ENCODE measurements at regions not wholly inside any gene's neighbourhood (a gene's known extent, or its start where the extent isn't known, plus 50 kb on each side); places are given as distances from the start of the nearest gene placed in this dataset.

DNA sequence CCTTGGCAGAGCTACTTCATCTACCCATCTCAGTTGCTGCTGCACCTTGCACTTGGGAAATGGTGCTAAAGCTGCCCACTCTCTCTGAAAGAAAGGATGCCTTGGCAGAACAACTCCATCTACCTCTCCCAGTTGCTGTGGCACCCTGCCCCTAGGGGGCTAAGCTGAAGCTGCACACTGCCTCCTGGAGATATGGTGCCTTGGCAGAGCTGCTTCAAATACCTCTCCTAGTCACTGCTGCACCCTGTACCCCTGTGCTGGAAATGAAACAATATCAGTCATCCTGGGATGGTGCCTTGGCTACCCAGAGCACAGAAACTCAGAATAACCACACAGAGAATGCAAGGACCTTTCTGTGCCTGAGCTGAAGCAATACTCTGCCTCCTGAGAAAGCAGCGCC lies 615.8 kb downstream of the DIAPH3 start:
- no peaks in the 10 kb centered on the region for H3K27me3 ChIP-seq
- H3K4me3 ChIP-seq = no peak overlapping the region
- no peaks in the 10 kb centered on the region for H3K36me3 ChIP-seq
- no peak for DNase-seq (ENCODE audit: low spot score in 2 of 2)
- peaks cover 0 to 35% (median 0%) of the 10 kb centered on the region in 4 donors for H3K9me3 ChIP-seq
- WGBS, 2 donors = 86 to 100% methylated on average over 1 of the region's 1 CpG
- no peaks in the 10 kb centered on the region for H3K4me1 ChIP-seq
- H3K27ac ChIP-seq = no peak overlapping the region
- TF ChIP-seq EP300 (IDR thresholded peaks at IDR 0.05) (no peak), POLR2A (IDR thresholded peaks at IDR 0.05) (no peak)
- TF ChIP-seq, protein P1, sequence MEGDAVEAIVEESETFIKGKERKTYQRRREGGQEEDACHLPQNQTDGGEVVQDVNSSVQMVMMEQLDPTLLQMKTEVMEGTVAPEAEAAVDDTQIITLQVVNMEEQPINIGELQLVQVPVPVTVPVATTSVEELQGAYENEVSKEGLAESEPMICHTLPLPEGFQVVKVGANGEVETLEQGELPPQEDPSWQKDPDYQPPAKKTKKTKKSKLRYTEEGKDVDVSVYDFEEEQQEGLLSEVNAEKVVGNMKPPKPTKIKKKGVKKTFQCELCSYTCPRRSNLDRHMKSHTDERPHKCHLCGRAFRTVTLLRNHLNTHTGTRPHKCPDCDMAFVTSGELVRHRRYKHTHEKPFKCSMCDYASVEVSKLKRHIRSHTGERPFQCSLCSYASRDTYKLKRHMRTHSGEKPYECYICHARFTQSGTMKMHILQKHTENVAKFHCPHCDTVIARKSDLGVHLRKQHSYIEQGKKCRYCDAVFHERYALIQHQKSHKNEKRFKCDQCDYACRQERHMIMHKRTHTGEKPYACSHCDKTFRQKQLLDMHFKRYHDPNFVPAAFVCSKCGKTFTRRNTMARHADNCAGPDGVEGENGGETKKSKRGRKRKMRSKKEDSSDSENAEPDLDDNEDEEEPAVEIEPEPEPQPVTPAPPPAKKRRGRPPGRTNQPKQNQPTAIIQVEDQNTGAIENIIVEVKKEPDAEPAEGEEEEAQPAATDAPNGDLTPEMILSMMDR (IDR thresholded peaks at IDR 0.05) = no peak

DNA sequence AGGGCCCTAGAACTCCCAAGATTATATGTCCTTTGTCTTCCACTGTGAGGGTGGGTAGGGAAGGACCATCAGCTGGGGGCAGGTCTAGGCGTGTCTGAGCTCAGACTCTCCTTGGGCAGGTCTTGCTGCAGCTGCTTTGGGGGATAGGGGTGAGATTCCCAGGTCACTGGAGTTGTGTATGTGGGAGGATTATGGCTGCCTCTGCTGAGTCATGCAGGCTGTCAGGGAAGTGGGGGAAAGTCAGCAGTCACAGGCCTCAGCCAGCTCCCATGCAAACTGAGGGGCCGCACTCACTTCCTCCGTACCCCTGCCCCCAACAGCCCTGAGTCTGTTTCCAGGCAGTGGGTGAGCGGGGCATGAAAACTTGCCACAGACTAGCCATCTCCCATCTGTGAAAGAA lies 600.8 kb downstream of the DIAPH3 start:
- TF ChIP-seq, protein P1 (IDR thresholded peaks at IDR 0.05) = no peak
- TF ChIP-seq EP300 (IDR thresholded peaks at IDR 0.05) (no peak), POLR2A (IDR thresholded peaks at IDR 0.05) (no peak)
- no peaks in the 10 kb centered on the region for H3K4me1 ChIP-seq
- H3K4me3 ChIP-seq = no peak overlapping the region
- DNase-seq (ENCODE audit: low spot score in 2 of 2) = no peak
- no peak overlapping the region for H3K27ac ChIP-seq
- no peaks in the 10 kb centered on the region for H3K27me3 ChIP-seq
- WGBS, 2 donors = 94 to 99% methylated on average over 3 to 4 of the region's 4 CpGs
- peaks cover 0 to 36% (median 0%) of the 10 kb centered on the region in 4 donors for H3K9me3 ChIP-seq
- H3K36me3 ChIP-seq = no peaks in the 10 kb centered on the region

DNA sequence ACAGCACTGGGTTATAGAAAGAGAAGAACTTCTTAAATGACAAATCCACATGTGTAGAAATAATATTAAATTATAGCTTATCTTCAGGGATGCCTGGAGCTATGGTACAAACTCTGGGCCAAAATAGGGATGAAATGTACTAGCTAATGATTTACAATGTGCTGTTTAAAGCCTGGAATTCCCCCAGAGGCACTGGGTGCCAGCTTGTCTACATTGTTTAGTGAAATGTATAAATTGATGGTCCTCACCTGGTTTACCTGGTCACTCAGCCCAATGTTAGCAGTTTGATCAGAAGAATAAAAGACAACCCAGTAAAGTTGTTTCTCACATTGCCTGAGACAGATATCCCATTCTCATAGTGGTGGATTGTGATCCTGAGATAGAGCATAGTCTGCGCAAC lies 597.2 kb downstream of the DIAPH3 start:
- no peak for DNase-seq (ENCODE audit: low spot score in 2 of 2)
- Histone ChIP-seq H3K27ac (no peak overlapping the region), H3K9me3 (peaks cover 0 to 18% (median 0%) of the 10 kb centered on the region in 4 donors), H3K4me1 (no peaks in the 10 kb centered on the region), H3K4me3 (no peak overlapping the region), H3K36me3 (no peaks in the 10 kb centered on the region), H3K27me3 (no peaks in the 10 kb centered on the region)
- TF ChIP-seq, protein P1 (IDR thresholded peaks at IDR 0.05) = no peak
- TF ChIP-seq EP300 (IDR thresholded peaks at IDR 0.05) (no peak), POLR2A (IDR thresholded peaks at IDR 0.05) (no peak)
- WGBS, 2 donors = 93 to 97% methylated on average over 1 of the region's 1 CpG

DNA sequence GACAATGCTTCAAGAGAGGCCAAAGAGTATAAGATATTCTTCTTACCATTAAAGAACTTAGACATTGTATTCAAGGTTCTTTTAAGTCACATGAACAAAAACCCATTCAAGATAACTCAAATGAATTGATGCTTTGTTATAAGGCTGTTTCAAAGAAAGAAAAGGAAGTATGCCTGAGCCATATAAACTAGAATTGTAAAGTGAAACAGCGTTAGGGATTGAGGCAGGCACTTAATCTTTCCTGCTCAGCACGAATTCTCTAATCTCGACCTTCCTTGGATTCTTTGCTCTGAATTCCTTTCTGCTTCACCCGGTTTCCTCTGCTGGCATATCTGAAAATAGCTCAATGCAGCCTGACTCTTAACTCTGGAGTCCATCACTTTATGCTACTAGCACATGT lies 595.4 kb downstream of the DIAPH3 start:
- Histone ChIP-seq H3K4me3 (no peak overlapping the region), H3K9me3 (peaks cover 0 to 4% (median 0%) of the 10 kb centered on the region in 4 donors), H3K4me1 (no peaks in the 10 kb centered on the region), H3K27ac (no peak overlapping the region), H3K27me3 (no peaks in the 10 kb centered on the region), H3K36me3 (no peaks in the 10 kb centered on the region)
- no peak for DNase-seq (ENCODE audit: low spot score in 2 of 2)
- WGBS, 2 donors = 34 to 40% methylated on average over 4 of the region's 4 CpGs
- TF ChIP-seq POLR2A (IDR thresholded peaks at IDR 0.05) (no peak), EP300 (IDR thresholded peaks at IDR 0.05) (no peak)
- TF ChIP-seq, protein P1 (IDR thresholded peaks at IDR 0.05) = no peak

DNA sequence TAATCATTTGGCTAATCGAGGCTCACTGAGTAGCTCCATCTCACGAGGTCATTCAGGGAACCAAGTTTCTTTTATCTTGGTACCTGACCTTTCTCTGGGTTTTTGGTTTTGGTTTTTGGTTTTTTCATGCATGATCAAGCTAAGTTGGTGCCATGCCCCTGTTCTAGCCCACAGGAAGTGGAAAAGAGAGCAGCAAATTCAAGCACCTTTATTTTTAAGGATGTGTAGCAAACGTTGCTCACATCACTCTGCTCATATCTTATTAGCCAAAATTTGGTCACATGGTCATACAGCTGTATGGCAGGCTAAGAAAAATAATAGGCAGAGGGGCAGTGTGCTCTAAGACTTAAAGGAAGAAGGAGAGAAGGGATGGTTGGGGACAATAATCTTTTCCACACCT lies 593.5 kb downstream of the DIAPH3 start:
- no peaks in the 10 kb centered on the region for H3K36me3 ChIP-seq
- no peak overlapping the region for H3K4me3 ChIP-seq
- H3K4me1 ChIP-seq = no peaks in the 10 kb centered on the region
- peaks cover 0 to 6% (median 0%) of the 10 kb centered on the region in 4 donors for H3K9me3 ChIP-seq
- H3K27me3 ChIP-seq = no peaks in the 10 kb centered on the region
- 65 to 69% methylated on average over 3 of the region's 3 CpGs for WGBS, 2 donors
- H3K27ac ChIP-seq = no peak overlapping the region
- TF ChIP-seq, protein P1 (IDR thresholded peaks at IDR 0.05) = no peak
- TF ChIP-seq EP300 (IDR thresholded peaks at IDR 0.05) (no peak), POLR2A (IDR thresholded peaks at IDR 0.05) (no peak)
- no peak for DNase-seq (ENCODE audit: low spot score in 2 of 2)

Data from tibial nerve (tissue), 4 donors.